ENCODE measurements at regions not wholly inside any gene's neighbourhood (a gene's known extent, or its start where the extent isn't known, plus 50 kb on each side); places are given as distances from the start of the nearest gene placed in this dataset.
"Not testable (repeated sequence)": the region's sequence is repeated elsewhere in the genome, so short reads cannot be mapped to it uniquely, and the experiment has no call there.

GRCh38 chr4:174401471-174402130 lies 117.9 kb downstream of the CEP44 start:
- Mint-ChIP-seq H3K27me3 (ENCODE audit: low read depth) (no peaks in the 10 kb centered on the region), H3K36me3 (no peaks in the 10 kb centered on the region), H3K4me3 (no peak overlapping the region), H3K27ac (peak overlapping the region; percentile 62), H3K9me3 (no peaks in the 10 kb centered on the region), H3K4me1 (peaks cover 46% of the 10 kb centered on the region)
- no peak for DNase-seq (ENCODE audit: low spot score in 2 of 2, unreplicated experiment in 2 of 2)
- no peak for TF ChIP-seq CTCF (IDR thresholded peaks at IDR 0.05; ENCODE audit: unreplicated experiment)

GRCh38 chr4:174400603-174401302 lies 117.0 kb downstream of the CEP44 start:
- Mint-ChIP-seq H3K4me1 (peaks cover 46% of the 10 kb centered on the region), H3K27ac (peak overlapping the region; percentile 70)
- DNase-seq (ENCODE audit: low spot score in 2 of 2, unreplicated experiment in 2 of 2); H3K36me3 Mint-ChIP-seq; H3K9me3 Mint-ChIP-seq; H3K4me3 Mint-ChIP-seq; H3K27me3 Mint-ChIP-seq (ENCODE audit: low read depth): not testable (repeated sequence)

- no peak for TF ChIP-seq CTCF (IDR thresholded peaks at IDR 0.05; ENCODE audit: unreplicated experiment)
- no peaks in the 10 kb centered on the region for H3K27me3 Mint-ChIP-seq (ENCODE audit: low read depth)
- H3K36me3 Mint-ChIP-seq, result no peaks in the 10 kb centered on the region
- no peak overlapping the region for H3K4me3 Mint-ChIP-seq
- no peak for DNase-seq (ENCODE audit: low spot score in 2 of 2, unreplicated experiment in 2 of 2)
- peaks cover 7% of the 10 kb centered on the region for H3K9me3 Mint-ChIP-seq
- H3K27ac Mint-ChIP-seq, result no peak overlapping the region
- peaks cover 38% of the 10 kb centered on the region for H3K4me1 Mint-ChIP-seq
These were observed 115.0 kb downstream of the CEP44 start for GRCh38 chr4:174398728-174399127.

- no peak for TF ChIP-seq CTCF (IDR thresholded peaks at IDR 0.05; ENCODE audit: unreplicated experiment)
- H3K9me3 Mint-ChIP-seq, result peaks cover 16% of the 10 kb centered on the region
- H3K4me3 Mint-ChIP-seq, result no peak overlapping the region
- H3K27ac Mint-ChIP-seq, result no peak overlapping the region
- H3K4me1 Mint-ChIP-seq, result peaks cover 26% of the 10 kb centered on the region
- DNase-seq (ENCODE audit: low spot score in 2 of 2, unreplicated experiment in 2 of 2), result no peak
- no peaks in the 10 kb centered on the region for H3K36me3 Mint-ChIP-seq
- no peaks in the 10 kb centered on the region for H3K27me3 Mint-ChIP-seq (ENCODE audit: low read depth)
These were observed 113.8 kb downstream of the CEP44 start for GRCh38 chr4:174397366-174398155.

- H3K4me3 Mint-ChIP-seq, result no peak overlapping the region
- peaks cover 17% of the 10 kb centered on the region for H3K4me1 Mint-ChIP-seq
- peaks cover 19% of the 10 kb centered on the region for H3K9me3 Mint-ChIP-seq
- no peak overlapping the region for H3K27ac Mint-ChIP-seq
- H3K36me3 Mint-ChIP-seq, result no peaks in the 10 kb centered on the region
- no peaks in the 10 kb centered on the region for H3K27me3 Mint-ChIP-seq (ENCODE audit: low read depth)
- TF ChIP-seq CTCF (IDR thresholded peaks at IDR 0.05; ENCODE audit: unreplicated experiment), result no peak
- no peak for DNase-seq (ENCODE audit: low spot score in 2 of 2, unreplicated experiment in 2 of 2)
These were observed 112.9 kb downstream of the CEP44 start for GRCh38 chr4:174396599-174397110.

- no peaks in the 10 kb centered on the region for H3K27me3 Mint-ChIP-seq (ENCODE audit: low read depth)
- DNase-seq (ENCODE audit: low spot score in 2 of 2, unreplicated experiment in 2 of 2), result no peak
- peaks cover 19% of the 10 kb centered on the region for H3K9me3 Mint-ChIP-seq
- H3K27ac Mint-ChIP-seq, result peak overlapping the region; percentile 51
- peaks cover 4% of the 10 kb centered on the region for H3K4me1 Mint-ChIP-seq
- H3K4me3 Mint-ChIP-seq, result no peak overlapping the region
- TF ChIP-seq CTCF (IDR thresholded peaks at IDR 0.05; ENCODE audit: unreplicated experiment), result no peak
- no peaks in the 10 kb centered on the region for H3K36me3 Mint-ChIP-seq
These were observed 111.2 kb downstream of the CEP44 start for GRCh38 chr4:174394915-174395314.

All from mesothelial cell of epicardium (in vitro differentiated cells).